GM18867 (cell line): ENCODE measurements at regions not wholly inside any gene's neighbourhood (a gene's known extent, or its start where the extent isn't known, plus 50 kb on each side); places are given as distances from the start of the nearest gene placed in this dataset.
"Not testable (repeated sequence)": the region's sequence is repeated elsewhere in the genome, so short reads cannot be mapped to it uniquely, and the experiment has no call there.

Experiments
- ATAC-seq: cut with Tn5 transposase; IDR thresholded peaks from one replicate; pipeline ENCODE4 v1.9.1; 2021; ENCODE audit warnings: mild to moderate bottlenecking, moderate library complexity; ENCODE audit not compliant: unreplicated experiment

DNA sequence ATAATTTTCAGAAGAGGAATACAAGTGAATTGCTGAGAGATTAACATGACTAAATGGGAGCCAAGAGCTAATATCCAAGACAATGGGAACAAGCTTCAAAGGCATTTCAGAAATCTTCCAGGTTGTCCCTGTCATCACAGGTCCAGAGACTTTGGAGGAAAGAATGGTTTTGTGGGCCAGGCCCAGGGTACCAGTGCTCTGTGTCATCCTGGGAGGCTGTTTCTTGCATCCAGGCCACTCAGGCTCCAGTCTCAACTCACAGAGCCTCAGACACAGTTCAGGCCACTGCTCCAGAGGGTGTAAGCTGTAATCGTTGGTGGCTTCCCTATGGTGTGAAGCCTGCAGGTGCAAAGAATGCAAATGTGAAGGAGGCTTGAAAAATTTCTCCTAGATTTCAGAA, 170.4 kb upstream of the NRG3 start:
- no peak for ATAC-seq

DNA sequence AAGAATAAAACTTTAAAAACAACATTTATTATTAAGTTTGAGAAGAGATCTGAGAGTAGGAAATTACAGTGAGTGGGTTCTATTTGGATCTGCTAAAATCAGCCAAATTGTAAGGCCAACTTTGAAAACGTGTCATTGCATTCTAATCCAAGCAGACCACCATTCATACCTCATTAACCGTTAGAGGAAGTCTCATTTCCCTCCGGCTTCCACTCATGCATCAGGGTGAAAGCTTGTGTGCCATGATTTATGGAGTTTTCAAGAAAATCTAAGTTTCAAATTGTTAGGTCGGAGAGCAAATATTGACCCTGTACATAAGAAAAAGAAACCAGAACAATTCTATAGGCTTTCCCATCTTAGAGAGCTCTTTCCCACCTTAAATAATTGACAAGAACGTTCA, 166.6 kb upstream of the NRG3 start:
- ATAC-seq: no peak

DNA sequence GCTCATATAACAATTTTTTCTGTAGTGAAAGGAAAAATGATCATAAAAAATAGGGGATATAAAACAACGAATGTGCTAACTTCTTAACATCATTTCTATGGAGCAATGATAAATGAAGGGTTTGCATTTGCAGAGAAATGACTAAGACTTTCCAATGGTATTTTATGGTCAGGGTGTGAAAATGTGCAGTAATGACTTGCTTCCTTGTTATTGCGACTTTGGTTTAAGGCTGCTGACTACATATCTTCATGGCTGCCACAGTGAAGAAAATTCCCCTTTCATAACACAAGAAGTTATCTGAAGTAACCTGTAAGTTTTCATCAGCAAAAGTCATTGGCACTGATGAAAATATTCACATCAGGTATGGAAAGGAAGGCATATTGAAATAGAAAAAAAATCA, 166.1 kb upstream of the NRG3 start:
- ATAC-seq: no peak

DNA sequence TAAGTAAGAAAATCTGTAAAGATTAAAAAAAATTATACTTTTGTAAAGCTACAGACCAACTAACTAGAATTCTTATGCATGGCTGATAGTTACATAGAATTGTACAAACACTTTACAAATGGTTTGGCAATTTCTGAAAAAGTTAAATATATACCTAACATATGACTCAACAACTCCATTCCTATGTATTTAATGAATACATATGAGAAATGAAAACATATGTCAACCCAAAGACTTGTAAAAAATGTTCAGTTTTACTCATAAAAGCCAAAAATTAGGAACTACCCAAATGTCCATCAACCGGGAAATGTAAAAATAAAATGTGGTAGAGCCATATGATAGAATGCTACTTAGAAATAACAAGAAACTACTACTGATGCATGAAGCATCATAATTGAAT, 152.6 kb upstream of the NRG3 start:
- no peak for ATAC-seq

DNA sequence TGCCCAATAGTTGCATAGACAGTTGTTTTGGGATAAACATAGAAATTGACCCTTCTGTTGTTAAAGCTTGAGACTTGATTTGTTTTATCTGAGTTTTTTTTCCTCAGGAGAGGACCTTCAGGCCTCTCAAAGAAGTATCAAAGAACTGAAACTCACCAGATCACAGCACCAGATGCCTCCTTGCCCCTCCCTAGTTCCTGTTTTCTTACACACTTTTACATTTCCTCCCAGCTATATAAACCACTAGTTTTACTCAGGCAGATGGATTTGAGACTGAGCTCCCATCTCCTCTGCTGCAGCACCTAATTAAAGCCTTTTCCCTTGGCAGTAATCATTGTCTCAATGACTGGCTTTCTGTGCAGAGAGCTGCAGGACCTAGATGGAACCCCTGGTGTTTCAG, 150.6 kb upstream of the NRG3 start:
- ATAC-seq: no peak

DNA sequence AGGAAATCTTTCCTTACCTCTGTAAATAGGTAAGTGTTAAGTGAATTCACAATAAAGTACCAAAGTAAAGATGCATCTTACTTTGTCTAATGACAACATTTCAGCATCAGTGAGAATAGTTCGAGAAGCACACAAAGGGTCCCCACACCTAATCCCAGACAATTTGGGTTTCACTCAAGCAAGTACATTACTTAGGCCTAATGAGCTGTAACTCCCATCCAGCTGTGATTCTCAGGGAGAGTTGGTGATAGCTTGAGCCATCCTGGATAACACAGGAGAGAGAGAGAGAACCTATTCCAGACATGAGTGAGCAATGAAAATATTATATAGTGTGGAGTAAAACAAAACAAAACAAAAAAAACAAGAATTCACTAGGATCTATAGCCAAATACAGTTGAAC, 149.1 kb upstream of the NRG3 start:
- no peak for ATAC-seq

DNA sequence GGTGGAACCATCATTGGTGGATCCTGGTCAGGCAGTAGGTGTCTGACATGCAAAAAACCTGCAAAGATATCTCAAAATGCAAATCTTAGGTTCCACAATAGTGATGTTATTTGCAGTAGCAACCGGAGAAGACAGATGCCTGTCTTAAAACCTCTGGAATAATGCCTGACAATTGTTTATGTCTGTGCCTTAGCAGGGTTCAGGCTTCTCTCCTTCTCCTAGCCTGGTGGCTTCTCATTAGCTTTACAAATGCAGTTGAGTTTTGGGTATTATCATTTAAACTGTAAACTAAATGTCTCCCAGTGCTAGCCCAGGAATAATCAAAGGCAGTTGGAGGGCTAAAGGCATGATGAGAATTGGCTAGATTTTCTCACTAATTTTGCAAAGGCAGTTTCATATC, 146.3 kb upstream of the NRG3 start:
- no peak for ATAC-seq

DNA sequence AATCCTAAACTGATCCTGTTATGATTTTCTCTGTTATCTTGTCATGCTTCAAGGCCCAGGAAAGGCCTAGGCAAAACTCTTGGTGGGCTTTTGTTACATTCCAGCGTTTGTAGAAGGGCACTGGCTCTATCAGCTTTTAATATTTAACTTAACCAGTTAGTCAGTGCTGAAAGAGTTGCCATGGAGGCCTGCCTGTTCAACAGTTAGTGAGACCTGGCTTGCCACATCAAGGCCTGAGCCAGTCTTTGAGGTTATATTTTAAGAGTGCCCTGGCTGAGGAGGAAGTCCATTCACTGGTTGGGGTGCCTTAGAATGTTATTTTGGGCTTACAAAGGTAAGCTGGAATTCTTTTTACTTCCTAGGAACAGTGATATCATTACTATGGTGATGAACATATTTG, 144.1 kb upstream of the NRG3 start:
- no peak for ATAC-seq

DNA sequence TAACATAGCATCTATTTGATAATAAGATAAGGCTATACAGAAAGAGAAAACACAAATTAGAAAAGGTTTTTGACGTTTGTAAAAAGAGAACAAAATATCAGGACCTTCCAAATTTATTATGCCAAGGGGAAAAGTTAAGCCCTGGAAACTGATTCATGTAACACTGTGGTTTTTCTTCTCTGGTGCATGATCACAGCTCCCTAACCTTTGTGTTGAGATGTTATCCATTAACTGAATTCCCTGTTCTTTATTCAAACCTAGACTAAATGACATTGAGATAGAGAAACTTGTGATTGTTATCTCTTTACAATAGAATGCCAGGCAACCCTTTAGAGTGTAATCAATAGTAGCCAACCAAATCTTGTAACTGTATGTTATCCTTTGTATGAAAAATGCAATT, 141.5 kb upstream of the NRG3 start:
- ATAC-seq: no peak

DNA sequence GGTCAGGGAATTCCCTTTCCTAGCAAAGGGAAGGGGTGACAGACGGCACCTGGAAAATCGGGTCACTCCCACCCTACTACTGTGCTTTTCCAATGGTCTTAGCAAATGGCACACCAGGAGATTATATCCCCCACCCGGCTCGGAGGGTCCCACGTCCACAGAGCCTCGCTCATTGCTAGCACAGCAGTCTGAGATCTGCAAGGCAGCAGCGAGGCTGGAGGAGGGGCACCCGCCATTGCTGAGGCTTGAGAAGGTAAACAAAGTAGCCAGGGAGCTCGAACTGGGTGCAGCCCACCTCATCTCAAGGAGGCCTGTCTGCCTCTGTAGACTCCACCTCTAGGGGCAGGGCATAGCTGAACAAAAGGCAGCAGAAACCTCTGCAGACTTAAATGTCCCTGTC, 139.8 kb upstream of the NRG3 start:
- not testable (repeated sequence) for ATAC-seq

DNA sequence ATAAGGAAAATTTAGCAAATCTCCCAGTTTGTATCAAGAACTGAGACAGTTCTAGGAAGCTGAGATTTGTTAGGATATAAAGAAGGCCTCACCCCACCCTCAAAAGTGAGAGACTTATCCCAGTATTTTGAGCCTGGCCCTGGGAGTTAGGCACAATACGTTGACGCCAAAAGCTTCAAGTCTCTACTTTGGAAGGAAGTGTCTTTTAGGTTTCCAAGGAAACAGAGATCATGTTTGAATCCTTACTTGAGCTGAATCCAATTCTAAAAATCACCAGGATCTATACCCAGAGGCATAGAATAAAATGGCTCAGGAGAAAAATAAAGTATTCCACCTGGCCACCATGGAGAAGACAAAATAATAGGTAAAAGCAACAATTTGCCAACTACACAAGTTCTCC, 115.9 kb upstream of the NRG3 start:
- ATAC-seq: no peak

DNA sequence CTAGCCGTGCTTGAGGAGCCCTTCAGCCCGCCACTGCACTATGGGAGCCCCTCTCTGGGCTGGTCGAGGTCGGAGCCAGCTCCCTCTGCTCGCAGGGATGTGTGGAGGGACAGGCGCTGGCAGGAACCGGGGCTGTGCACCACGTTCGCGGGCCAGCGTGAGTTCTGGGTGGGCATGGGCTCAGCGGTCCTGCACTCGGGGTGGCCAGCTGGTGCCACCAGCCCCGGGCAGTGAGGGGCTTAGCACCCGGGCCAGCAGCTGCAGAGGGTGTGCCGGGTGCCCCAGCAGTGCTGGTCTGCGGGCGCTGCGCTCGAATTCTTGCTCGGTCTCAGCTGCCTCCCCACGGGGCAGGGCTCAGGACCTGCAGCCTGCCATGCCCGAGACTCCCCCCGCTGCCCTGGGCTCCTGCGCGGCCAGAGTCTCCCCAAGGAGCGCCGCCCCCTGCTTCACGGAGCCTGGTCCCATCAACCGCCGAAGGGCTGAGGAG, 90.8 kb upstream of the NRG3 start:
- no peak for ATAC-seq

DNA sequence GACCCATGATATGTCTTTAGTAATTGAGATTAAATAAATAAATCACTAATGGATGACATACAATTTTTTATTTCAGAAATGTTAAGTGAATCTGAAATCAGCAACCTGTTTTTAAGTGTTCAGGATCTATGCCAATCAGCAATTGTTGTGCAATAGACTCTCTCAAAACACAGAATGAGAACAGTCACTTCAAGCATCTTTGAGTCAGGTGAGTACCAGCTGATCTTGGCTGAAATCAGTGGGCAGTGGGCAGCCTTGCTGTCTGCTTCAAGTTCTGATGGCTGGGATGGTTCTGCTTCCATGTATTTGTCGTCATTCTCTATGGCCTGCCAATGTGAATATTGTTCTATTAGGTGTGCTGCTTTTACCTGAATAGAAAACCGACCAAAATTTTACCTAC, 82.3 kb upstream of the NRG3 start:
- no peak for ATAC-seq

DNA sequence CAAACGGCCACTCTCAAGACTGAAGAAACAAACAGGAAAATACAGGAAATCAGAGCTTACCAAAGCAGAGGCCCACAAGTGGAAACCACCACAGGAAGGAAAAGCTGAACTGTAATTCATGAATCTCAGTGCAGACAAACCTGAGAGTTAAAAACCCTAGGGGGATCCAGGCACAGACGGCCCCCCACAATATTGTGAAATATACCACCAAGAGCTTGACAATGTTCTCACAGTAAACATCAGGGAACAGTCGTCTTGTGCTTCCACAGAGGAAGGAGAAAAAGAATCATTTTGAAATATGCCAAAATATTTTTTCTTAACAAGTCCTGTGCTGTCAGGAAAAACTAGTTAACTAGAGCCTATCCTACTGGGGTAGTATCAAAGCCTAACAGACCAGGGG, 68.2 kb upstream of the NRG3 start:
- no peak for ATAC-seq

DNA sequence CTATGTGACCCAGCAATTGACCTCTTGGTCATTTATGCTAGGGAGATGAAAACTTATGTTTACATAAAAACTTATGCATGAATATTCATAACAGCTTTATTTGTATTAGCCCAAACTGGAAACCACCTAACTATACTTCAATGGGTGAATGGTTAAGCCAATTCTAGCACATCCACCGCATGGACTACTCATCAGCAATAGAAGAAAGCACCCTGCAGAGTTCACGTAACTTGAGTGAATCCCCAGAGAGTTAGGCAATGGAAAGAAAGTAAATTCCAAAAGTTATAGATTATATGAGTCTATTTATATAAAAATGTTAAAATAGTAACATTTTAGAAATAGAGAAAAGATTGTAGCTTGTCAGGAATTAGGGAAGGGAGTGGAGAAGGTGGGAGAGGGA, 60.2 kb upstream of the NRG3 start:
- no peak for ATAC-seq

DNA sequence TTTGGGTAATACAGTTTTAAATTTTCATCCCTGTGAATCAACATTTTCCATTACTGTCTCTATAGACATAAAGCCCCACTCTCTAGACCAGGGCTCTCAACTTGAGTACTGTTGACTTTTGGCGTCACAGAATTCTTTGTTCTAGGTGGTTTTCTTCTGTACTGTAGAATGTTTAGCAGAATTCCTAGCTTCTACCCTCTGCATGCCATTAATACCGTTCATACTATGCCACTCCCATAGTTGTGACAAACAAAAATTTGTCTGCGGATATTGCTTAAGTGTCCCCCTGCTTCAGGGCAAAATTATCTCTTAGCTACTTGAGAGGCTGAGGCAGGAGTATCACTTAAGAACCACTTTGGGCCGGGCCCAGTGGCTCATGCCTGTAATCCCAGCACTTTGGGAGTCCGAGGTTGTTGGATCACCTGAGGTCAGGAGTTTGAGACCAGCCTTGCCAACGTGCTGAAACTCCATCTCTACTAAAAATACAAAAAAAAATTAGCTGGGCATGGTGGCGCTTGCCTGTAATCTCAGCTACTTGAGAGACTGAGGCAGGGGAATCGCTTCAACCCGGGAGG, 57.3 kb upstream of the NRG3 start:
- ATAC-seq: no peak

DNA sequence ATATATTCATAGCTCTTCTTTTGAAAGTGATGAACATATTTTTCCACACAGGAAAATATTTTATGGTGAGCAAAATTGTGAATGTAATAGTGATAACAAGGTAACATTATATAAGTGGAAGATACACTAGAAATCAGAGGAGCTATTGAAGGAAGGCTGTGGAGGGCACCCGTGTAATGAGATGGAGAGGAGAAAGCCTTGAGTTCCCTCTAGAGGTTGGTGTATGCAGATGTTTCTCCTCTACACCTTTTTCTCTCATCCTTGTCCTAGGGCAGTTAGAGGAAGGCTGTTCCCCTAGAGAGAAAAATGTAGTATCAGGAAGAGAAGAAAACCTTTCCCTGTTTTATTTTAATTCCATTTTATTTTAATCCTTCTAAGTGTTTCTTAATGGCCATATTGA, 54.6 kb upstream of the NRG3 start:
- no peak for ATAC-seq
